NCI-H774 (cell line): ENCODE measurements at regions not wholly inside any gene's neighbourhood (a gene's known extent, or its start where the extent isn't known, plus 50 kb on each side); places are given as distances from the start of the nearest gene placed in this dataset.

Experiments
- DNase-seq: peaks from one replicate; lab custom pipeline; 2025; lab: John Stamatoyannopoulos, UW

GRCh38 chr2:16169381-16169960 is 229.1 kb downstream of the MYCN start:
- no peak for DNase-seq

GRCh38 chr2:16168506-16169264 is 228.3 kb downstream of the MYCN start:
- DNase-seq = no peak

DNA sequence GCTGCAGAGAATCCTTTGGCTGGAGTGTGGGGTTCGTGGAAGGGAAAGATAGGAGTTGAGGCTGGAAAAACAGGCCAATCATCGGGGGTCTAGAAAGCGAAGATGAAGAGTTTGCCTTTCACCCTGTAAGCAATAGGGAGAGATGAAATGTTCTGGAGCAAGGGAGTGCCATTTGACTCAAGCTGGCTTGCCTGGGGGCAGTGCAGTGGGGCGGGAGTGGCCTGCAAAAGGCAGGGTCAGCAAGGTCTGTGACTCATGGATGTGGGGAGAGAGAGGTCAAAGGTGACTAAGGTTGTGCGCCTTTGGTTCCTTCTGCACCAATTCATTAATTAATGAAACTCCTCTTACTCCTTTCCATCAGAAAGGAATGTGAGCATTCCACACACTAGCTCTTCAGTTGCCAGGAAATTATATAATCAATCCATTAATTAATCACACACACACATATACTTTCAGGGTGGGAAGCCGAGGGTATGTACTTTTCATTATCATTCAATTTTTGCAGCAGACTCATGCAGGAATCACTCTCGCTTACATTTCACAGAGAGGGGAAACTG is 227.6 kb downstream of the MYCN start:
- no peak for DNase-seq

DNA sequence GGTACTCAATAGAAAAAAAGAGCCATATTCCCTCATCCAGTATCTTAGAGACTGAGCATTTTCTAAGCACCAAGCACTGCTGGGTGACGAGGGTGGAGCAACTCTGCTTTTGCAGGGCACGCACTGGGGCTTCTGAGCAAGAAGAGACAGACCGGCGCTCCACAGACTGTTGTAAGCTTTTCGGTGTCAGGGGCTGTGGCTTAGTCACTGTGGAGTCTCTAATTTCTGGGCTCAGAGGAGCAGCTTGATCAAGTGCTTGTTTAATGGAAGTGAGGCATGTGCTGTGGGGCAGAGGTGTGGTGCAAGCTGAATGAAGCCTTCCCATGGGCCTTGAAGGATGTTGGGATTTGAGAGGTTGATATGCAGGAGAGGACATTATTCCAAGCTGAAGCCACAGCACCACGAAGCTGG is 227.1 kb downstream of the MYCN start:
- no peak for DNase-seq

GRCh38 chr2:16166327-16166981 is 226.1 kb downstream of the MYCN start:
- DNase-seq = no peak

DNA sequence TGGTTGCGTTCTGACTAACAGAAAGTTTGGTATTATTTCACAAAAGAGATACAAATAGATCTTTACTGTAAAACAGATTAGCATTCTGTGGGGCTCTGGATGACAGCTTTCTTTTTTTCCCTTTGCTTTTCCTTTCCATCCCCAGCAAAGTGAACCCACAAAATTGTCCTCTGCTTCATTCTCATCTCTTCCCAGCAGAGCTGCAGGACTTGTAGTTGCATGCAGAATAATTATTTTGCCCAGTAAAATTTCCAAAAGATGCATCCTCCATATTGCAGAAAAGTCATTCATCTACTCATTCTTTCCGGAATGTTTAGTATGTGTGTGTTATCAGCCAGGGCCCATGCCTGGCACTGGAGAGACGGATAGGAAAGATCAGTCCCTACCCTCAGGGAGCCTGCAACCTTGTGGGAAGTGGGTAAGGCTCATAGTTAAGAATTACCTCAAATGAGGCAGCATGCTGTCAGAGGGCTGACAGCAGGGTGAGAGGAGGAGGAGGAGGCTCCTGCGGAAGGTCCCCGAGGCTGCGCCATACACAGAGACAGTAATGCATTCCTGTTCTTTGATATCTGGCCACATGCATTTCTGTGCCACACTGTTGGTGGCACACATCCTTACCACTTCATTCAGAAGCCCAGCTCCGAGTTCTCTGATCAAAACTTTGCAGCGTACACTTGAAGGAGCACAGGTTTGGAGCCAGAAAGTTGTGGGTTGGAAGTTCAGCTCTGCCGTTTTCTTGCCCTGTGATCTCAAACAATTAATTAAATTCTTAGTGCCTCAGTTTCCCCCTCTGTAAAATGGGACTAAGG is 225.4 kb downstream of the MYCN start:
- DNase-seq = no peak

DNA sequence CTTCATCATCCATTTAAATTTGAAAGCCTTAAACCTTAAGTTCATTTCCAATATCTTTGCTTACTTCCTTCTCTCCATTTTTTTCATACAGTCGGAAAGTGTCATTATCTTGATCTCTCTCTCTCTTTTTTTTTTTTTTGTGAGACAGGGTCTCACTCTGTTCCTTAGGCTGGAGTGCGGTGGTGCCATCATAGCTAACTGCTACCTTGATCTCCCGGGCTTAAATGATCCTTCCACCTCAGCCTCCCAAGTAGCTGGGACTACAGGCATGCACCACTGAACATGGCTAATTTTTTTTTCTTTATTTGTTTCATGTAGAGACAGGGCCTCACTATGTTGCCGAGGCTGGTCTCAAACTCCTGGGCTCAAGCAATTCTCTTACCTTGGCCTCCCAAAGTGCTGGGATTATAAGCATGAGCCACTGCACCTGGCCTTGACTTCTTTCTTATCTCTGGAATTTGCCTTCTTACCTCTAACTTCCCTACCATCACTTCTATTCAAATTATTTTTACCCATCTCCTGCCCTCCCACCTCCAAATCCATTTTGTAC is 222.2 kb downstream of the MYCN start:
- no peak for DNase-seq

DNA sequence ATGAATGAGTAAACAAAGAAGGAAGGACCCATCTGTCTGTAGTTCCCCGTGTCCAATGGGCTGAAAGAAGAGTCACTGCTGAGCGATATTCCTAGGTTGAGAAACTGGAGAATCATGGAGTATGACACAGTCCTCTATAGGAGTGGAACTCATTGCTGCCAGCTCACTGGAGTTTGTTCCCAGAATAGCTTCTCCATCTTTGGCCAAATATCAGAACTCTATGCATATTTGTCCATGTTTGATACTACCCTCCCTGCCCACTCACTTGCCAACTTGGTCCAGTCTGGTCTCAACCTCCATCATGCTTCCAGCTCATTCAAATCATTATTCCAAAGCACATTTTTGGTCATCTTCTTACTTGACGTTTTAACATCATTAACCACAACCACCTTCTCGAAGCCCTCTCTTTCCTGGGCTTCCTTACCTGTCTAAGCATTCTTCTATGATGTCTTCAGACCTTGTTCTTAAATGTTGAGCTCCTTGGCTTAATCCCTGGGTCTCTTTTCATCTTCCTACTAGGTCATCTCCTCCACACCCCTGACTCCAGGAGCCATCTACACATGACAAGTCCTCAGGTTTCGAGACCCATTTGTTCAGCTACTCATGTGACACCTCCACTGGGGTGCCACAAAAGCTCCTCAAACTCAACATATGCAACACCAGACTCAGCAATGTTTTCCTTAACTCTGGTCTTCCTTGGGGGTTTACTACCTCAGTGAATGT is 221.6 kb downstream of the MYCN start:
- no peak for DNase-seq

DNA sequence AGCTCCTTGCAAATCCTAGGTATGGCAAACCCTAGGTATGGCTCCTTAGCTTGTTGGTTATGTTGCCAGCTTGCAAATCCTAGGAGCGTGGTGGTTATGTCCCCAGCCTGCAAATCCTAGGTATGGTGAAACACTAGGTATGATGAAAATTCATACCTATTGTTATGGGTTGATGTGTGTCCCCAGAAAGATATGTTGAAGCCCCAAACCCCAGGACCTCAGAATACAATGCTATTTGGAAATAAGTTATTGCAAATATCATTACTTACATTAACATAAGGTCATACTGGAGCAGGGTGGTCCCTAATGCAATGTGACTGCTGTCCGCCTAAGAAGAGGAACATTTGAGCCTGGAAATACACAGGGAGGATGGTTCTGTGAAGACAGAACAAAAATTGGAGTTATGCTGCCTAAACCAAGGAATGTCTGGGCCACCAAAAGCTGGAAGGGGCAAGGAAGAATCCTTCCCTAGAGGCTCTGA is 220.8 kb downstream of the MYCN start:
- no peak for DNase-seq

DNA sequence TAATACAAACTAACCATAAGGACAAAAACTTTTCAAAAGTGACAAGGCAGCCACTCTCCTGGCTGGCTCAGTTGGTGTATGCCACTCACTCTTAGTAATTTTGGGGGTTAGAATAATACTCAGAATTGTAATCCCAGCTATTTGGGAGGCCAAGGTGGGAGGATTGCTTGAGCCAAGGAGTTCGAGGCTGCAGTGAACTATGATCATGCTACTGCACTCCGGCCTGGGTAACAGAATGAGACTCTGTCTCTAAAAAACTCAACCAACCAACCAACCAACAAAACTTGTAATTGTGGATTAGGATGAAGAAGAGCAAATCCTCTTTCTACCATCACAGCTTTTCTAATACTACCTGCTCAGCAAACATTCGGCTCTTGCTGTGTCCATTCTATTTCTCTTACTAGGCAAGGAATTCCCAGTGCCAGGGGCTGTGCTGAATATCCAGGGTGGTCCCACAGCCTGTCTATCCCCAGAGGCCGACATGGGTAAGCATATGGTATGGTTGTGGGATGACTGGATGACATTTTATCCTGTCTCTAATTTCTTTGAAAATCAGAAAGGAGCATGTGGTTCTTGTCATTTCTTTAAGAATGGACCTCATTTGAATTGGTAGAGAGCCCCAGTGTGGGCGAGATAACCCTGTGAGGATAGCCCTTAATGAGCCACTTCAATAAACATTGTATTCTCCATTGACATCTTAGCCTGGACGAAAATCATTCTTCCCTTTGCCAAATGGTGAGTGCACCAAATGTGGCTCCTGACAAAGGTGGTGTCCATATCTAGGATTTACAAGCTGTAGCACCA is 220.1 kb downstream of the MYCN start:
- DNase-seq = no peak

DNA sequence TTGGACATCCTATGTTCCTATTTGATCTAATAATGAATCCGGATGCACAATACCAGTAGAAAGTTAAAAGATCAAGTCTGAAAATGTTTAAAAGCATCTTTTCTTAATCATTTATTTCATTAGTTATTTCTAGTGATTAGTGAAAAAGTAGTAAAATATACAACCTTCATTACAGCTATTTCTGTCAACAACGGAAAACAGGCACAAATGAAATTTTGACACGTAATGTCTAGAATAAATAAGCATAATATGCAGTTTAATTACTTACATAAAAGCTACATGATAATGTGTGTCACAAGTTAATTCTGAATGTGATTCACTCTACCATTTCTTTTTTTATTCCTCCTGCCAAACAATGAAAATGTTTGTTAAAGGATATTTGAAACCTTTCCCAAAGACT is 216.1 kb downstream of the MYCN start:
- DNase-seq = no peak

GRCh38 chr2:16155766-16156165 is 215.4 kb downstream of the MYCN start:
- no peak for DNase-seq

DNA sequence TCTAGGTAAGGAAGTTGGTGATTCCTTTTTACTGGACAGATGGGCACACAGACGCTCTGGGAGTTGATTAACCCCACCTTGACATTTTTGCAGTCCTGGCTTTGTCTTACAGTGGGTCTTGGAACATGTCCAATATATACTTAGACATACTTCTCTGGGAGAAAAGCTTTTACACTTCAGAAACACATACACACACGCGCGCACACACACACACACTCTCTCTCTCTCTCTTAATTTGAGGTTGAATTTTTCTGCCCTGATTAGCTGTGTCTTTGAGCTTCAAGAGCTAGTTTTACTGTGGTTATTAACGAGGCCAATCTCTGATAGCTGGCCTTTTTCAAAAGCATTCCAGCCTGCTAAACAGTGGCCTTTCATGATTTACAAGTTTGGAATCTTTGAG is 215.0 kb downstream of the MYCN start:
- no peak for DNase-seq

DNA sequence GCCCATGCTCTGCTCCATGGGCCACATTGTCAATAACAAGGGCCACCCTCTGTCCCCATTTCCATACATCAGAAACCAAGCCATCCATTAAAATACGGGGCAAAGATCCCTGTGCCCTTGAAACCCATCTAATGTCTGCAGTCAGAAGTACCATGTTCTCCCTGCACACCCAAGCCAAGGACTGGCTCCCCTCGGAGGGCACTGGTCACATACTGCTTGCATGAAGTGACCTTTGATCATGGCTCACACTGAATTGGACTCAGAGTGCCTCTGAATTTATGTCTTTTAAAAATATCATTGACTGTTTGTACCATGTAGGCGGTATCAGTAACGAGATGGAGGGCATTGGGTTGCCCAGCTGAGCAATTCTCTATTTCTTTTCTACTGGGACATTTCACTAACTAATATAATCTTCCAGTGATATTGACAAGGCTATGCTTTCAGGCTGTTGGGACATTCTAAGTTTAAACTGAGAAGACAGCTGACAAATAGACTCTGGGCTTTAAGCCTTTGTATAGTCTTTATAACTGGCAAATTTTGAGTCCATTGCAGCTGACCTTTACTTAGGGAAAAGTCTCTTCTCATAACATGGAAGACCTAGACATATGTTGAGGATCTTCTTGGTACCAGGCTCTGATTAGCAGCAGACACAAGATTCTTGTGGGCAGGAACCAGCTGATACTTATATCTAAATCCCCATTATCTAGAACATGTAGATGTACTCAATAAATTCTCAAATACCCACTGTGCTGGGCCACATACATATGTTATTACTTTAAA is 214.3 kb downstream of the MYCN start:
- DNase-seq = no peak

GRCh38 chr2:16154061-16154460 is 213.7 kb downstream of the MYCN start:
- DNase-seq = no peak

GRCh38 chr2:16153754-16154035 is 213.3 kb downstream of the MYCN start:
- no peak for DNase-seq

GRCh38 chr2:16152928-16153753 is 212.8 kb downstream of the MYCN start:
- DNase-seq = no peak

DNA sequence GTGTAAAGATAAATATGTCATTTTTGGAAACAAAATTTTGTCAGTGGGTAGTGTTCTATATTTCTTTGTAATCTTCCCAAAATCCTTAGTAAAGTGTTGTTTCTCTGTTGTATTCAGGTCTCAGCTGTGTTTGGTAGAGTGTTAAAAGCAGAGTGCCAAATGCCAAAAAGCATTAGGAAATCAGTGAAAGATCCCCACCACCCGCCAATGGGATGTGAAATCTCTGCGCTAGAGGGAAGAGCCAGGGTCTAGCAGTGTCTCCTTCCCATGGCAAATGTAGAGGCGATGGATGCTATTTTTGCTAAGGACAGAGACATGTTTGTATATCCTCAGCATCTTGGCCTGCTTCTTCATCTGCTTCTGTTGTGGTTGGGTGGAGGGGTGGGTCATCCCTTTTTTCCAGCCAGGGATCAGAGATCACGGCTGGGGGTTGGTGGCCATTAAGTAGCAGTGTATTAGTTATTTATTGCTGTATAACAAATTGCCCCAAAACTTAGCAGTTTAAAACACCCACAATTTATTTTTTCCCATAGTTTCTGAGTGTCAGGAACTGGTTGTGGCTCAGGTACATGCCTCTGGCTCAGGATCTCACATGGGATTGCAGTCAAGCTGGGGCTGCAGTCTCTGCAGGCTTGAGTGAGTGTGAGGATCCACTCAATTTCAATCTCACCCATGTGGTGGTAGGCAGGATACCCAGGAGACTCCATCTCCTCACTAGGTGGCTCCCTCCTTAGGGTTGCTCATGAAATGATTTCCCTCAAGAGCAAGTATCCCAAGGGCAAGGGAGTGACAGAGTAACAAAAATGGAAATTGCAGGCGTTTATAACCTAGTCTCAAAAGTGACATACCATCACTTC is 211.9 kb downstream of the MYCN start:
- DNase-seq = no peak
